ENCODE measurements at regions not wholly inside any gene's neighbourhood (a gene's known extent, or its start where the extent isn't known, plus 50 kb on each side); places are given as distances from the start of the nearest gene placed in this dataset.

GRCh38 chr2:21599417-21599816 is 475.6 kb downstream of the TDRD15 start:
- FAIRE-seq = no peak
- ATAC-seq = no peak
- BruUV-seq (replicated peaks) = no TSS peak
- H3K4me3 ChIP-seq (replicated peaks in 1 of 3; ENCODE audit: insufficient read depth in 1 of 3, low read depth in 2 of 3, low read length in 3 of 3) = no peak overlapping the region
- no peaks in the 10 kb centered on the region for H3K9me3 ChIP-seq (ENCODE audit: low read length)
- 3% methylated on average over 1 of the region's 1 CpG for WGBS (ENCODE audit: low lambda C conversion rate)
- ChIA-PET POLR2A (no interaction called here), CTCF (ENCODE audit: low intra/inter-chr PET ratio, low total read pairs) (no interaction called here)
- DNase-seq (ENCODE audit: low spot score) = no peak
- H3K36me3 ChIP-seq (replicated peaks in 1 of 2; ENCODE audit: control insufficient read depth in 1 of 2, insufficient read depth in 2 of 2, low read length in 2 of 2) = no peaks in the 10 kb centered on the region
- H3K79me2 ChIP-seq (ENCODE audit: insufficient read depth, low read length) = no peaks in the 10 kb centered on the region
- in situ Hi-C loops (cut with HindIII; ENCODE audit: extremely low pct_ligation_motif_present, low pct_unique_long_range_greater_than_20kb) (no loop called here), intact Hi-C loops (cut with micrococcal nuclease; ENCODE audit: unreplicated experiment) (no loop called here)
- no peak overlapping the region for H3K27ac ChIP-seq (ENCODE audit: extremely low read length, insufficient read depth, low read length)
- no peaks in the 10 kb centered on the region for H4K20me1 ChIP-seq (ENCODE audit: insufficient read depth, low read length)
- TF ChIP-seq ZNF891 (CRISPR knock-in tag; IDR thresholded peaks at IDR 0.05) = no peak
- no peak for TF ChIP-seq ZMYM3 (CRISPR knock-in tag; IDR thresholded peaks at IDR 0.05)
- TF ChIP-seq ZNF839 (CRISPR knock-in tag; IDR thresholded peaks at IDR 0.05; ENCODE audit: borderline replicate concordance) = no peak
- TF ChIP-seq ZNF33A (CRISPR knock-in tag; IDR thresholded peaks at IDR 0.05; ENCODE audit: borderline replicate concordance) = no peak
- no peak for TF ChIP-seq RFXANK (CRISPR knock-in tag; IDR thresholded peaks at IDR 0.05)
- H3K9ac ChIP-seq (ENCODE audit: insufficient read depth, low read depth, low read length) = no peak overlapping the region
- H2AFZ ChIP-seq (ENCODE audit: low read length) = no peak overlapping the region
- H3K4me1 ChIP-seq (ENCODE audit: insufficient read depth, low read length) = no peaks in the 10 kb centered on the region
- H3K4me2 ChIP-seq (ENCODE audit: low read depth, low read length) = no peak overlapping the region
- no peaks in the 10 kb centered on the region for H3K27me3 ChIP-seq (ENCODE audit: control insufficient read depth in 1 of 2, insufficient read depth in 2 of 2, low read length in 2 of 2)

DNA sequence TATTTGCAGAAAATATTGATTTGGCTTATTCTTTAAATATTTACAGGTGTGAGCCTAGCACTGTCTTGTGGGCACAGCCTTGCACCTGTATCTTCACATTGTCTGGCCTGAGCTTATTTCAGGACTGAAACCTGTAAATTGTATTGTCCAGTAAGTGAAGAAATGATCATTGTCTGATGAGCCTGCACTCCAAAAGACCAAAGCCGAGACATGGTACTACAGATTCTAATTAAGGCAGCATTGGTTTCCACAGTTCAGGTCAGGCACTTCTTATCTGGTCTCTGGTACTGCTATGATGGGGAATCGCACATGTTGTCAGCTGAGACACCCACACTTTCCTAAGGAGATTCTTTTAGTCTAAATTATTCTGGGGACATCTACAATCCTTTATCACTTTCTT is 479.0 kb downstream of the TDRD15 start:
- no TSS peak for BruUV-seq (replicated peaks)
- Histone ChIP-seq H2AFZ (ENCODE audit: low read length) (no peak overlapping the region), H4K20me1 (ENCODE audit: insufficient read depth, low read length) (no peaks in the 10 kb centered on the region), H3K27me3 (ENCODE audit: control insufficient read depth in 1 of 2, insufficient read depth in 2 of 2, low read length in 2 of 2) (no peaks in the 10 kb centered on the region), H3K4me3 (replicated peaks in 1 of 3; ENCODE audit: insufficient read depth in 1 of 3, low read depth in 2 of 3, low read length in 3 of 3) (no peak overlapping the region), H3K9ac (ENCODE audit: insufficient read depth, low read depth, low read length) (no peak overlapping the region), H3K4me2 (ENCODE audit: low read depth, low read length) (no peak overlapping the region), H3K36me3 (replicated peaks in 1 of 2; ENCODE audit: control insufficient read depth in 1 of 2, insufficient read depth in 2 of 2, low read length in 2 of 2) (no peaks in the 10 kb centered on the region), H3K4me1 (ENCODE audit: insufficient read depth, low read length) (no peaks in the 10 kb centered on the region), H3K27ac (ENCODE audit: extremely low read length, insufficient read depth, low read length) (no peak overlapping the region), H3K79me2 (ENCODE audit: insufficient read depth, low read length) (no peaks in the 10 kb centered on the region), H3K9me3 (ENCODE audit: low read length) (no peaks in the 10 kb centered on the region)
- ChIA-PET CTCF (ENCODE audit: low intra/inter-chr PET ratio, low total read pairs) (no interaction called here), POLR2A (no interaction called here)
- ATAC-seq (no peak), FAIRE-seq (no peak), DNase-seq (ENCODE audit: low spot score) (no peak)
- intact Hi-C loops (cut with micrococcal nuclease; ENCODE audit: unreplicated experiment) (no loop called here), in situ Hi-C loops (cut with HindIII; ENCODE audit: extremely low pct_ligation_motif_present, low pct_unique_long_range_greater_than_20kb) (no loop called here)
- 5% methylated on average over 2 of the region's 2 CpGs for WGBS (ENCODE audit: low lambda C conversion rate)
- no peak for TF ChIP-seq MED13 (CRISPR knock-in tag; IDR thresholded peaks at IDR 0.05)
- no peak for TF ChIP-seq RBM39 (IDR thresholded peaks at IDR 0.05; ENCODE audit: low read depth, low read length, poor library complexity, severe bottlenecking)
- no peak for TF ChIP-seq ZMYM3 (CRISPR knock-in tag; IDR thresholded peaks at IDR 0.05)
- TF ChIP-seq, protein P1, sequence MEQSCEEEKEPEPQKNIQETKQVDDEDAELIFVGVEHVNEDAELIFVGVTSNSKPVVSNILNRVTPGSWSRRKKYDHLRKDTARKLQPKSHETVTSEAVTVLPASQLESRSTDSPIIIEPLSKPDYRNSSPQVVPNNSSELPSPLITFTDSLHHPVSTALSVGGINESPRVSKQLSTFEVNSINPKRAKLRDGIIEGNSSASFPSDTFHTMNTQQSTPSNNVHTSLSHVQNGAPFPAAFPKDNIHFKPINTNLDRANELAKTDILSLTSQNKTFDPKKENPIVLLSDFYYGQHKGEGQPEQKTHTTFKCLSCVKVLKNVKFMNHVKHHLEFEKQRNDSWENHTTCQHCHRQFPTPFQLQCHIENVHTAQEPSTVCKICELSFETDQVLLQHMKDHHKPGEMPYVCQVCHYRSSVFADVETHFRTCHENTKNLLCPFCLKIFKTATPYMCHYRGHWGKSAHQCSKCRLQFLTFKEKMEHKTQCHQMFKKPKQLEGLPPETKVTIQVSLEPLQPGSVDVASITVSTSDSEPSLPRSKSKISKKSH (CRISPR knock-in tag; IDR thresholded peaks at IDR 0.05; ENCODE audit: borderline replicate concordance) = no peak
- no peak for TF ChIP-seq ZNF788 (CRISPR knock-in tag; IDR thresholded peaks at IDR 0.05; ENCODE audit: borderline replicate concordance)
- TF ChIP-seq, protein P2, sequence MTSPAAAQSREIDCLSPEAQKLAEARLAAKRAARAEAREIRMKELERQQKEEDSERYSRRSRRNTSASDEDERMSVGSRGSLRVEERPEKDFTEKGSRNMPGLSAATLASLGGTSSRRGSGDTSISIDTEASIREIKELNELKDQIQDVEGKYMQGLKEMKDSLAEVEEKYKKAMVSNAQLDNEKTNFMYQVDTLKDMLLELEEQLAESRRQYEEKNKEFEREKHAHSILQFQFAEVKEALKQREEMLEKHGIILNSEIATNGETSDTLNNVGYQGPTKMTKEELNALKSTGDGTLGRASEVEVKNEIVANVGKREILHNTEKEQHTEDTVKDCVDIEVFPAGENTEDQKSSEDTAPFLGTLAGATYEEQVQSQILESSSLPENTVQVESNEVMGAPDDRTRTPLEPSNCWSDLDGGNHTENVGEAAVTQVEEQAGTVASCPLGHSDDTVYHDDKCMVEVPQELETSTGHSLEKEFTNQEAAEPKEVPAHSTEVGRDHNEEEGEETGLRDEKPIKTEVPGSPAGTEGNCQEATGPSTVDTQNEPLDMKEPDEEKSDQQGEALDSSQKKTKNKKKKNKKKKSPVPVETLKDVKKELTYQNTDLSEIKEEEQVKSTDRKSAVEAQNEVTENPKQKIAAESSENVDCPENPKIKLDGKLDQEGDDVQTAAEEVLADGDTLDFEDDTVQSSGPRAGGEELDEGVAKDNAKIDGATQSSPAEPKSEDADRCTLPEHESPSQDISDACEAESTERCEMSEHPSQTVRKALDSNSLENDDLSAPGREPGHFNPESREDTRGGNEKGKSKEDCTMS (CRISPR knock-in tag; conservative IDR thresholded peaks at IDR 0.05) = no peak
- TF ChIP-seq SRSF4 (IDR thresholded peaks at IDR 0.05; ENCODE audit: low read depth, low read length, poor library complexity, severe bottlenecking) = no peak
- no peak for TF ChIP-seq POLR2AphosphoS2 (IDR thresholded peaks at IDR 0.05; ENCODE audit: low read depth, low read length)
- TF ChIP-seq SP2 (CRISPR knock-in tag; IDR thresholded peaks at IDR 0.05) = no peak
- TF ChIP-seq ZFAT (CRISPR knock-in tag; conservative IDR thresholded peaks at IDR 0.05) = no peak
- TF ChIP-seq PLRG1 (conservative IDR thresholded peaks at IDR 0.05) = no peak
- TF ChIP-seq ELF3 (CRISPR knock-in tag; IDR thresholded peaks at IDR 0.05) = no peak
- TF ChIP-seq ZNF124 (CRISPR knock-in tag; IDR thresholded peaks at IDR 0.05) = no peak

Data from HepG2 (cell line).